ENCODE measurements at regions not wholly inside any gene's neighbourhood (a gene's known extent, or its start where the extent isn't known, plus 50 kb on each side); places are given as distances from the start of the nearest gene placed in this dataset.

DNA sequence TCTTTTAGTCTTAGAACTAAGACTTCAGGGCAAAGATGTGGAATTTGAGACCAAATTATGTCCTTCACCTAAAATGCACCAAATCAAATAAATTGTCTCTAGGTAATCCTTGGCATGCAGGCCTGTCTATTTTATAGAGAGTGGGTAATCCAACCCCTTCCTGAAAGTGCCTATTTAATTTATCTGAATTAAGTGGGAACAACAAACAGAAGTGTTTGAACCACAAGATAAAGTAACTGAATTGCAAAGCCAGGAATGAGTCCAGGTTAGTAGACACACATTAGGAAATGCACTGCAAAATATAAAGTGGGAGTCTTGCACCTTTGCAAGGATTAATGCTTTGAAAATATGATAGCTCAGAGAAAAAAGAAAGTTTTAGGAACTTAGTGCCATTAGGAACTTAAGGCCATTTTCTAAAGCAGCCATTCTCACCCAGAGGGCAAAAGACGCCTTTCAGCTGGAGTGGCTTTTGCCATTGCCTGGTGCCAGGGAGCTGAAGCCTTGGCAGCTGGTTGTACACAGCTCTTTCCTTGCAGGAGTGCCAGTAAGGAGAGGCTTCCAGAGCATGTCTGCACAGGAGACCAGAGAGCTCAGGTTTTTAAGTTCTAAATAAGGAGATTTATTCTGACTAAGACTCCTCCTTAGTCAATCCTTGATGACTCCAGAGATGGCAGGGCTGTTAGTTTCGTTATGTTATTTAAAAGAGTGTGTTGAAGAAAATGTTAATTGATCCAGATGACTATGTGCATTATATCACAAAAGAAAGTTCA is 151.7 kb upstream of the ELL2 start:
- no TSS peak for BruUV-seq (replicated peaks)
- H3K4me2 ChIP-seq (ENCODE audit: low read length): no peak overlapping the region
- ChIA-PET CTCF (no interaction called here), POLR2A (no interaction called here), RAD21 (ENCODE audit: low non-redundant PET in 1 of 2, low total read pairs in 2 of 2, uncharacterized antibody in 2 of 2, unreplicated experiment in 2 of 2) (no interaction called here)
- no peak for DNase-seq (ENCODE audit: low read depth, low spot score)
- ATAC-seq: no peak
- TF ChIP-seq SP1 (IDR thresholded peaks at IDR 0.05; ENCODE audit: low read depth) (no peak), POLR2AphosphoS5 (IDR thresholded peaks at IDR 0.05; ENCODE audit: low read depth, low read length) (no peak), YY1 (IDR thresholded peaks at IDR 0.05; ENCODE audit: extremely low read depth, insufficient replicate concordance, low read depth, low read length) (no peak), EZH2phosphoT487 (IDR thresholded peaks at IDR 0.05; ENCODE audit: borderline replicate concordance) (no peak), SRF (IDR thresholded peaks at IDR 0.05; ENCODE audit: low read depth) (no peak), ZNF274 (IDR thresholded peaks at IDR 0.05; ENCODE audit: low read depth, low read length) (no peak), FOSL1 (IDR thresholded peaks at IDR 0.05; ENCODE audit: low read depth) (no peak), RAD21 (IDR thresholded peaks at IDR 0.05; ENCODE audit: low read depth) (no peak), TCF7L2 (IDR thresholded peaks at IDR 0.05; ENCODE audit: borderline replicate concordance, extremely low read depth, insufficient read depth, insufficient read length) (no peak), POLR2A (IDR thresholded peaks at IDR 0.05; ENCODE audit: borderline replicate concordance, extremely low read depth, insufficient read depth, insufficient read length) (no peak), CBX3 (IDR thresholded peaks at IDR 0.05; ENCODE audit: low read depth) (no peak), ZFX (IDR thresholded peaks at IDR 0.05) (no peak), JUND (IDR thresholded peaks at IDR 0.05) (no peak), EGR1 (IDR thresholded peaks at IDR 0.05; ENCODE audit: low read depth) (no peak), EZH2 (IDR thresholded peaks at IDR 0.05) (no peak)
- TF ChIP-seq, protein P1, sequence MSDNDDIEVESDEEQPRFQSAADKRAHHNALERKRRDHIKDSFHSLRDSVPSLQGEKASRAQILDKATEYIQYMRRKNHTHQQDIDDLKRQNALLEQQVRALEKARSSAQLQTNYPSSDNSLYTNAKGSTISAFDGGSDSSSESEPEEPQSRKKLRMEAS (IDR thresholded peaks at IDR 0.05): no peak
- TF ChIP-seq, protein P2, sequence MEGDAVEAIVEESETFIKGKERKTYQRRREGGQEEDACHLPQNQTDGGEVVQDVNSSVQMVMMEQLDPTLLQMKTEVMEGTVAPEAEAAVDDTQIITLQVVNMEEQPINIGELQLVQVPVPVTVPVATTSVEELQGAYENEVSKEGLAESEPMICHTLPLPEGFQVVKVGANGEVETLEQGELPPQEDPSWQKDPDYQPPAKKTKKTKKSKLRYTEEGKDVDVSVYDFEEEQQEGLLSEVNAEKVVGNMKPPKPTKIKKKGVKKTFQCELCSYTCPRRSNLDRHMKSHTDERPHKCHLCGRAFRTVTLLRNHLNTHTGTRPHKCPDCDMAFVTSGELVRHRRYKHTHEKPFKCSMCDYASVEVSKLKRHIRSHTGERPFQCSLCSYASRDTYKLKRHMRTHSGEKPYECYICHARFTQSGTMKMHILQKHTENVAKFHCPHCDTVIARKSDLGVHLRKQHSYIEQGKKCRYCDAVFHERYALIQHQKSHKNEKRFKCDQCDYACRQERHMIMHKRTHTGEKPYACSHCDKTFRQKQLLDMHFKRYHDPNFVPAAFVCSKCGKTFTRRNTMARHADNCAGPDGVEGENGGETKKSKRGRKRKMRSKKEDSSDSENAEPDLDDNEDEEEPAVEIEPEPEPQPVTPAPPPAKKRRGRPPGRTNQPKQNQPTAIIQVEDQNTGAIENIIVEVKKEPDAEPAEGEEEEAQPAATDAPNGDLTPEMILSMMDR (IDR thresholded peaks at IDR 0.05 in 2 of 3, conservative IDR thresholded peaks at IDR 0.05 in 1 of 3; ENCODE audit: borderline replicate concordance in 1 of 3, insufficient read depth in 1 of 3, low read depth in 2 of 3, low read length in 2 of 3): no peak
- TF ChIP-seq, protein P3, sequence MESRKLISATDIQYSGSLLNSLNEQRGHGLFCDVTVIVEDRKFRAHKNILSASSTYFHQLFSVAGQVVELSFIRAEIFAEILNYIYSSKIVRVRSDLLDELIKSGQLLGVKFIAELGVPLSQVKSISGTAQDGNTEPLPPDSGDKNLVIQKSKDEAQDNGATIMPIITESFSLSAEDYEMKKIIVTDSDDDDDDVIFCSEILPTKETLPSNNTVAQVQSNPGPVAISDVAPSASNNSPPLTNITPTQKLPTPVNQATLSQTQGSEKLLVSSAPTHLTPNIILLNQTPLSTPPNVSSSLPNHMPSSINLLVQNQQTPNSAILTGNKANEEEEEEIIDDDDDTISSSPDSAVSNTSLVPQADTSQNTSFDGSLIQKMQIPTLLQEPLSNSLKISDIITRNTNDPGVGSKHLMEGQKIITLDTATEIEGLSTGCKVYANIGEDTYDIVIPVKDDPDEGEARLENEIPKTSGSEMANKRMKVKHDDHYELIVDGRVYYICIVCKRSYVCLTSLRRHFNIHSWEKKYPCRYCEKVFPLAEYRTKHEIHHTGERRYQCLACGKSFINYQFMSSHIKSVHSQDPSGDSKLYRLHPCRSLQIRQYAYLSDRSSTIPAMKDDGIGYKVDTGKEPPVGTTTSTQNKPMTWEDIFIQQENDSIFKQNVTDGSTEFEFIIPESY (IDR thresholded peaks at IDR 0.05; ENCODE audit: extremely low read depth, insufficient replicate concordance, low read length): no peak
- TF ChIP-seq, protein P4, sequence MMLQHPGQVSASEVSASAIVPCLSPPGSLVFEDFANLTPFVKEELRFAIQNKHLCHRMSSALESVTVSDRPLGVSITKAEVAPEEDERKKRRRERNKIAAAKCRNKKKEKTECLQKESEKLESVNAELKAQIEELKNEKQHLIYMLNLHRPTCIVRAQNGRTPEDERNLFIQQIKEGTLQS (IDR thresholded peaks at IDR 0.05): no peak
- TF ChIP-seq, protein P5, sequence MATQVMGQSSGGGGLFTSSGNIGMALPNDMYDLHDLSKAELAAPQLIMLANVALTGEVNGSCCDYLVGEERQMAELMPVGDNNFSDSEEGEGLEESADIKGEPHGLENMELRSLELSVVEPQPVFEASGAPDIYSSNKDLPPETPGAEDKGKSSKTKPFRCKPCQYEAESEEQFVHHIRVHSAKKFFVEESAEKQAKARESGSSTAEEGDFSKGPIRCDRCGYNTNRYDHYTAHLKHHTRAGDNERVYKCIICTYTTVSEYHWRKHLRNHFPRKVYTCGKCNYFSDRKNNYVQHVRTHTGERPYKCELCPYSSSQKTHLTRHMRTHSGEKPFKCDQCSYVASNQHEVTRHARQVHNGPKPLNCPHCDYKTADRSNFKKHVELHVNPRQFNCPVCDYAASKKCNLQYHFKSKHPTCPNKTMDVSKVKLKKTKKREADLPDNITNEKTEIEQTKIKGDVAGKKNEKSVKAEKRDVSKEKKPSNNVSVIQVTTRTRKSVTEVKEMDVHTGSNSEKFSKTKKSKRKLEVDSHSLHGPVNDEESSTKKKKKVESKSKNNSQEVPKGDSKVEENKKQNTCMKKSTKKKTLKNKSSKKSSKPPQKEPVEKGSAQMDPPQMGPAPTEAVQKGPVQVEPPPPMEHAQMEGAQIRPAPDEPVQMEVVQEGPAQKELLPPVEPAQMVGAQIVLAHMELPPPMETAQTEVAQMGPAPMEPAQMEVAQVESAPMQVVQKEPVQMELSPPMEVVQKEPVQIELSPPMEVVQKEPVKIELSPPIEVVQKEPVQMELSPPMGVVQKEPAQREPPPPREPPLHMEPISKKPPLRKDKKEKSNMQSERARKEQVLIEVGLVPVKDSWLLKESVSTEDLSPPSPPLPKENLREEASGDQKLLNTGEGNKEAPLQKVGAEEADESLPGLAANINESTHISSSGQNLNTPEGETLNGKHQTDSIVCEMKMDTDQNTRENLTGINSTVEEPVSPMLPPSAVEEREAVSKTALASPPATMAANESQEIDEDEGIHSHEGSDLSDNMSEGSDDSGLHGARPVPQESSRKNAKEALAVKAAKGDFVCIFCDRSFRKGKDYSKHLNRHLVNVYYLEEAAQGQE (IDR thresholded peaks at IDR 0.05; ENCODE audit: low read depth): no peak
- H3K4me1 ChIP-seq (ENCODE audit: control insufficient read depth in 1 of 2, insufficient read depth in 2 of 2, low read length in 2 of 2): no peaks in the 10 kb centered on the region
- no peaks in the 10 kb centered on the region for H3K9me2 ChIP-seq (ENCODE audit: insufficient read depth)
- H3K4me3 ChIP-seq (replicated peaks in 1 of 2; ENCODE audit: low read depth in 1 of 2, low read length in 2 of 2): no peak overlapping the region
- no peak overlapping the region for H2AFZ ChIP-seq (ENCODE audit: low read depth, low read length, poor library complexity, severe bottlenecking)
- no peaks in the 10 kb centered on the region for H3K9me3 ChIP-seq (ENCODE audit: control insufficient read depth in 1 of 2, insufficient read depth in 1 of 2, low read depth in 1 of 2, low read length in 2 of 2)
- H3K79me2 ChIP-seq (ENCODE audit: insufficient read depth, low read length): no peaks in the 10 kb centered on the region
- no peak overlapping the region for H3K9ac ChIP-seq (ENCODE audit: low read length)
- no peaks in the 10 kb centered on the region for H3K27me3 ChIP-seq (ENCODE audit: insufficient read depth, low read length)
- no peaks in the 10 kb centered on the region for H3K36me3 ChIP-seq (ENCODE audit: control insufficient read depth in 1 of 2, insufficient read depth in 2 of 2, low read length in 2 of 2)
- intact Hi-C loops (cut with micrococcal nuclease): no loop called here
- H4K20me1 ChIP-seq (ENCODE audit: insufficient read depth): no peaks in the 10 kb centered on the region
- no peak overlapping the region for H3K27ac ChIP-seq (ENCODE audit: low read depth, low read length)

Measured in HCT116 (cell line).